Non-pigmented ciliary epithelial cell (primary cell): ENCODE measurements at regions not wholly inside any gene's neighbourhood (a gene's known extent, or its start where the extent isn't known, plus 50 kb on each side); places are given as distances from the start of the nearest gene placed in this dataset.

ENCODE experiments used
- DNase-seq: peaks from one replicate; pipeline ENCODE4 v3.0.0-alpha.2; 2010; ENCODE audit warnings: low read depth

- DNase-seq: peak; percentile 43
Observed at GRCh38 chr2:236972491-236973342, 113.0 kb upstream of the COPS8 start.

- no peak for DNase-seq
Observed at GRCh38 chr2:236973343-236973980, 112.2 kb upstream of the COPS8 start.

- DNase-seq: no peak
Observed at GRCh38 chr2:236974148-236974547, 111.5 kb upstream of the COPS8 start.

GRCh38 chr2:236974752-236975151, 110.9 kb upstream of the COPS8 start:
- DNase-seq: no peak

- no peak for DNase-seq
Observed at GRCh38 chr2:236975766-236976165, 109.9 kb upstream of the COPS8 start.

- DNase-seq: no peak
Observed at GRCh38 chr2:236976266-236977062, 109.2 kb upstream of the COPS8 start.

GRCh38 chr2:236977063-236977851, 108.4 kb upstream of the COPS8 start:
- DNase-seq: no peak

- no peak for DNase-seq
Observed at GRCh38 chr2:236977852-236978398, 107.8 kb upstream of the COPS8 start.

GRCh38 chr2:236979664-236980063, 106.0 kb upstream of the COPS8 start:
- DNase-seq: no peak

GRCh38 chr2:236980961-236981360, 104.7 kb upstream of the COPS8 start:
- DNase-seq: no peak

- DNase-seq: no peak
Observed at GRCh38 chr2:236981701-236982485, 103.8 kb upstream of the COPS8 start.

GRCh38 chr2:236982693-236983455, 102.8 kb upstream of the COPS8 start:
- DNase-seq: no peak

- DNase-seq: no peak
Observed at GRCh38 chr2:236984046-236984445, 101.6 kb upstream of the COPS8 start.

- no peak for DNase-seq
Observed at GRCh38 chr2:236985761-236986339, 99.8 kb upstream of the COPS8 start.

- no peak for DNase-seq
Observed at GRCh38 chr2:236986524-236987330, 99.0 kb upstream of the COPS8 start.

- DNase-seq: no peak
Observed at GRCh38 chr2:236988216-236988615, 97.5 kb upstream of the COPS8 start.

GRCh38 chr2:236988690-236989624, 96.7 kb upstream of the COPS8 start:
- DNase-seq: no peak

- DNase-seq: no peak
Observed at GRCh38 chr2:236990552-236990951, 95.1 kb upstream of the COPS8 start.
